Upper lobe of right lung (tissue), 1 donor: ENCODE measurements at regions not wholly inside any gene's neighbourhood (a gene's known extent, or its start where the extent isn't known, plus 50 kb on each side); places are given as distances from the start of the nearest gene placed in this dataset.
"Not testable (repeated sequence)": the region's sequence is repeated elsewhere in the genome, so short reads cannot be mapped to it uniquely, and the experiment has no call there.

Source experiments
- ATAC-seq: fragments of 200-7000 bp; cut with Tn5 transposase; one replicate; pipeline ENCODE4 v1.9.1; 2020; ENCODE audit warnings: mild to moderate bottlenecking, moderate library complexity
- DNase-seq: peaks from one replicate; pipeline ENCODE4 v3.0.0-alpha.2; 2020
- H3K27ac ChIP-seq: fragments of 200-600 bp; one replicate; pipeline ENCODE4 v1.8.0; 2022
- H3K27me3 ChIP-seq: fragments of 200-600 bp; one replicate; pipeline ENCODE4 v1.8.0; 2022; ENCODE audit warnings: mild to moderate bottlenecking
- H3K36me3 ChIP-seq: fragments of 200-600 bp; one replicate; pipeline ENCODE4 v1.8.0; 2022
- H3K4me1 ChIP-seq: fragments of 200-600 bp; one replicate; pipeline ENCODE4 v1.8.0; 2022
- H3K4me3 ChIP-seq: fragments of 200-600 bp; one replicate; pipeline ENCODE4 v1.8.0; 2022; ENCODE audit warnings: mild to moderate bottlenecking
- H3K9me3 ChIP-seq: fragments of 200-600 bp; one replicate; pipeline ENCODE4 v1.8.0; 2022
- CTCF ChIP-seq: fragments of 200-600 bp; IDR thresholded peaks from one replicate; pipeline ENCODE4 v1.8.0; 2022; ENCODE audit warnings: antibody characterized with exemption
- intact Hi-C: fragments of 100-400 bp; cut with DNase I; formaldehyde crosslinking; loops from one replicate; pipeline ENCODE4 v1.11.0; 2022
- donor health status: DM: no; HTN: yes; CAD: no; lungs with severe emphysema.

- Histone ChIP-seq H3K27me3 (no peaks in the 10 kb centered on the region), H3K36me3 (no peaks in the 10 kb centered on the region), H3K9me3 (no peaks in the 10 kb centered on the region), H3K4me1 (no peaks in the 10 kb centered on the region), H3K27ac (no peak overlapping the region), H3K4me3 (no peak overlapping the region)
- intact Hi-C loops = no loop called here
- ATAC-seq (no peak), DNase-seq (no peak)
- TF ChIP-seq CTCF = no peak
Measured at GRCh38 chr13:21256891-21257290, 80.4 kb downstream of the MRPL57 start.

DNA sequence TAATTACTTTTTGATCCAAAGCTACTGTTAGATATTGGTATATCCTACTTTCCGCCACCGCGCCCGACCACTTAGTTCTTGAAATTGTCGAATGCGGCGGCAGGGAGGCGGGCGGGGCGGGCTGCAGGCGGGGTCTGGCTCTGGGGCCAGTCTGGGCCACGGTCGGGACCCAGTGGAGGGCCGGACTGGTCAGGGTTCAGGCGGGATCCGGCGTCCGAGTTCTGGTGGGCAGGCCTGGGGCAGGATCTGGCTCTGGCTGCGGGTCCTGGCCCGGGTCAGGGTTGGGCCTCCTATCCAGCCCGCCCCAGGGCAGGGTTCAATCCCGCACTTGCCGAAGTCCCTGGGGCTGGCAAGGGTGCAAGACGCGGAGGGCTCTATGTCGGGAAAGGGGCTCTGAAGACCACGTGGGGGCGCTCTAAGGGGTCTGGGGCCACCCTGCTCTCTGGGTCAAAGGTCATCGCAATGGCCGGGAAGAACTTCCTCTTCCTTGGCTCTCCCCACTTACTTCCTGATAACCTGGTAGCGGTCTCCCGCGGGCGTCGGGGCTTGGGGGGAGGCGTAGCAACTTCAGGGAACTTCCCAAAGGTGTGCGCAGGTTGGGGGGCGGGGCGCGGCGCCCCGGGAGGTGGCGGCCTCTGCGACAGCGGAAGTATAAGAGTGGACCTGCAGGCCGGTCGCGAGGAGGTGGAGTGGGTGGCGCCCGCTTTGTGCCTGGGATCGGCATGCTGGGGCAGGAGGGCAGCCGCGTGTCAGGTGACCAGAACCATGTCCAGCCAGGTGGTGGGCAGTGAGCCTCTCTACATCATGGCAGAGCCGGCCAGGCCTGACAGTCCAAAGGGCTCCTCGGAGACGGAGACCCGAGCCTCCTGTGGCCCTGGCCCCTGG lies 83.4 kb downstream of the MRPL57 start:
- DNase-seq (no peak), ATAC-seq (peak; percentile 18)
- H3K27ac ChIP-seq = no peak overlapping the region
- intact Hi-C loops = no loop called here
- TF ChIP-seq CTCF = no peak
- H3K36me3 ChIP-seq = no peaks in the 10 kb centered on the region
- no peak overlapping the region for H3K4me3 ChIP-seq
- no peaks in the 10 kb centered on the region for H3K27me3 ChIP-seq
- no peaks in the 10 kb centered on the region for H3K4me1 ChIP-seq
- H3K9me3 ChIP-seq = no peaks in the 10 kb centered on the region

DNA sequence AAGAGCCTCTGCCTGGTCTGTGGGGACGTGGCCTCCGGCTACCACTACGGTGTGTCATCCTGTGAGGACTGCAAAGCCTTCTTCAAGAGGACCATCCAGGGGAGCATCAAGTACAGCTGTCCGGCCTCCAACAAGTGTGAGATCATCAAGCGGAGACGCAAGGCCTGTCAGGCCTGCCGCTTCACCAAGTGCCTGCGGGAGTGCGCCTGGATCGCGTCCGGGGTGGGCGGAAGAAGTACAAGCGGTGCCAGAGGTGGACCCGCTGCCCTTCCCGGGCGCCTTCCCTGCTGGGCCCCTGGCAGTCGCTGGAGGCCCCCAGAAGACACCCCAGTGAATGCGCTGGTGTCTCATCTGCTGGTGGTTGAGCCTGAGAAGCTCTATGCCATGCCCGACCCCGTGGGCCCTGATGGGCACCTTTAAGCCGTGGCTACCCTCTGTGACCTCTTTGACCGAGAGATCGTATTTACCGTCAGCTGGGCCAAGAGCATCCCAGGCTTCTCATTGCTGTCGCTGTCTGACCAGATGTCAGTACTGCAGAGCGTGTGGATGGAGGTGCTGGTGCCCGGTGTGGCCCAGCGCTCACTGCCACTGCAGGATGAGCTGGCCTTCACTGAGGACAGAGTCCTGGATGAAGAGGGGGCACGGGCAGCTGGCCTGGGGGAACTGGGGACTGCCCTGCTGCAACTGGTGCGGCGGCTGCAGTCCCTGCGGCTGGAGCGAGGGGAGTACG lies 84.3 kb downstream of the MRPL57 start:
- DNase-seq, H3K36me3 ChIP-seq, H3K4me1 ChIP-seq, H3K9me3 ChIP-seq, H3K27me3 ChIP-seq, intact Hi-C loops, H3K27ac ChIP-seq, H3K4me3 ChIP-seq: not testable (repeated sequence)
- ATAC-seq = peak; percentile 13

- H3K27me3 ChIP-seq, DNase-seq, H3K9me3 ChIP-seq, intact Hi-C loops, H3K36me3 ChIP-seq, H3K27ac ChIP-seq, H3K4me1 ChIP-seq, H3K4me3 ChIP-seq: not testable (repeated sequence)
- ATAC-seq = peak; percentile 46
Measured at GRCh38 chr13:21261487-21262216, 85.2 kb downstream of the MRPL57 start.

DNA sequence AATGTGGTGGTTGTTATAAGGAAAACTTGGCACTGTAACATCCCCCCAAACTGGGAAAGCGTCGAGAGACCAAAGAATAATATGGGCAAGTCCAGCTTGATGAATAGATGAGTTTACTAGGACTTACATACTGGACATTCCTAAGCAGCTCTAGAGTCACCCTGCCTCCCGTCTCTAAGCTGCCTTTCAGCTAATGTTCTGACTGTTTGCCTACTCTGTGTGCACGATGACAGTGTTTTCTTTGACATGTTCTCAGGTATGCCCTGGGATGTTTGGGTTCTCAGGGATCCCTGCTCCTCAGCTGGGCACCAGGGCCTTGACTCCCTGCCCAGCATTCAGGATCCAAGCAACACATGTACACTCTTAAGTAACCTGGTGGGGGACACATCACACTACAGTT lies 87.5 kb downstream of the MRPL57 start:
- H3K9me3 ChIP-seq, intact Hi-C loops: not testable (repeated sequence)

DNA sequence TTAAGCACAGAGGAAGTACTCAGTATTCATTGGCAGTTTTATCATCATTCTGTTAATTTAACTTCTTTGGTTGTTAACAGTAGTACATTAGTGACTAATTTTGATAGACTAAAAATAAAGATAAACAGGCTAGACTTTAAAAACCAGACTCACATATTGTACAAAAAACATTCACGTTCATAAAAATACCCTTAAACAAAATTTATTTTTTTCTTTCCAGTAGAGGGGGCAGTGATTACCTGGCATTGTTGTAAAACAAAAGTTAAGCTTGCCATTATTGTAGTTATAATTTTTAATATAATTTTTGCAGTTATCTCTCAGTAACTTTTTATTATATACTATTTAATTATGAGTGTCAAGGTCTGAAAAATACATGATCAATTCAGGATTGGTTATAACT lies 92.0 kb downstream of the MRPL57 start:
- H3K4me3 ChIP-seq, intact Hi-C loops, H3K27ac ChIP-seq, H3K36me3 ChIP-seq, DNase-seq, H3K4me1 ChIP-seq, H3K27me3 ChIP-seq, H3K9me3 ChIP-seq, ATAC-seq: not testable (repeated sequence)
- peak; percentile 15 for TF ChIP-seq CTCF

More for the DNA sequence above, 87.5 kb downstream of the MRPL57 start:
- DNase-seq, H3K27me3 ChIP-seq, H3K4me3 ChIP-seq, H3K4me1 ChIP-seq, H3K36me3 ChIP-seq, H3K27ac ChIP-seq: not testable (repeated sequence)
- peak; percentile 44 for ATAC-seq

DNA sequence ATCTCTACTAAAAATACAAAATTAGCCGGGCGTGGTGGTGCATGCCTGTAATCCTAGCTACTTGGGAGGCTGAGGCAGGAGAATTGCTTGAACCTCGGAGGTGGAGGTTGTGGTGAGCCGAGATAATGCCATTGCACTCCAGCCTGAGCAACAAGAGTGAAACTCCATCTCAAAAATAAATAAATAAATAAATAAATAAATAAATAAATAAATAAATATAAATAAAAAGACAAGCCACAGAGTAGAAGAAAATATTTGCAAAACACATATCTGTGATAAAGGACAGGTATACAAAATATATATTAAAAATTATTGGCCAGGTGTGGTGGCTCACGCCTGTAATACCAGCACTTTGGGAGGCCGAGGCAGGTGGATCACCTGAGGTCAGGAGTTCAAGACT lies 96.0 kb downstream of the MRPL57 start:
- ATAC-seq, H3K27ac ChIP-seq, H3K27me3 ChIP-seq, DNase-seq, H3K36me3 ChIP-seq, H3K4me1 ChIP-seq, intact Hi-C loops, H3K9me3 ChIP-seq, H3K4me3 ChIP-seq: not testable (repeated sequence)

DNA sequence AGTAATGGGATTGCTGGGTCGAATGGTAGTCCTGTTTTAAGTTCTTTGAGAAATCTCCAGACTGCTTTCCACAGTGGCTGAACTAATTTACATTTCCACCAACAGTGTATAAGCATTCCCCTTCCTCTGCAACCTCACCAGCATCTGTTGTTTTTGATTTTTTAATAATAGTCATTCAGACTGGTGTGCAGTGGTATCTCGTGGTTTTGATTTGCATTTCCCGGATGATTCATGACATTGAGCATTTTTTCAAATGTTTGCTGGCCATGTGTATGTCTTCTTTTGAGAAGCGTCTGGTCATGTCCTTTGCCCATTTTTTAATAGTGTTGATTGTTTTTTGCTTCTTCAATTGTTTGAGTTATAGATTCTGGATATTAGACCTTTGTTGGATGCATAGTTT lies 98.0 kb downstream of the MRPL57 start:
- ATAC-seq, DNase-seq, H3K4me3 ChIP-seq, H3K27me3 ChIP-seq, H3K4me1 ChIP-seq, H3K27ac ChIP-seq, intact Hi-C loops, H3K36me3 ChIP-seq, H3K9me3 ChIP-seq: not testable (repeated sequence)
